ENCODE measurements at regions not wholly inside any gene's neighbourhood (a gene's known extent, or its start where the extent isn't known, plus 50 kb on each side); places are given as distances from the start of the nearest gene placed in this dataset.

- WGBS, 5 donors, result 85 to 93% (median 89%) methylated on average over 1 of the region's 1 CpG
- no peak overlapping the region for H3K4me3 ChIP-seq
- no peak for DNase-seq
- TF ChIP-seq POLR2AphosphoS5 (IDR thresholded peaks at IDR 0.05) (no peak), POLR2A (IDR thresholded peaks at IDR 0.05) (no peak)
- TF ChIP-seq, protein P1, sequence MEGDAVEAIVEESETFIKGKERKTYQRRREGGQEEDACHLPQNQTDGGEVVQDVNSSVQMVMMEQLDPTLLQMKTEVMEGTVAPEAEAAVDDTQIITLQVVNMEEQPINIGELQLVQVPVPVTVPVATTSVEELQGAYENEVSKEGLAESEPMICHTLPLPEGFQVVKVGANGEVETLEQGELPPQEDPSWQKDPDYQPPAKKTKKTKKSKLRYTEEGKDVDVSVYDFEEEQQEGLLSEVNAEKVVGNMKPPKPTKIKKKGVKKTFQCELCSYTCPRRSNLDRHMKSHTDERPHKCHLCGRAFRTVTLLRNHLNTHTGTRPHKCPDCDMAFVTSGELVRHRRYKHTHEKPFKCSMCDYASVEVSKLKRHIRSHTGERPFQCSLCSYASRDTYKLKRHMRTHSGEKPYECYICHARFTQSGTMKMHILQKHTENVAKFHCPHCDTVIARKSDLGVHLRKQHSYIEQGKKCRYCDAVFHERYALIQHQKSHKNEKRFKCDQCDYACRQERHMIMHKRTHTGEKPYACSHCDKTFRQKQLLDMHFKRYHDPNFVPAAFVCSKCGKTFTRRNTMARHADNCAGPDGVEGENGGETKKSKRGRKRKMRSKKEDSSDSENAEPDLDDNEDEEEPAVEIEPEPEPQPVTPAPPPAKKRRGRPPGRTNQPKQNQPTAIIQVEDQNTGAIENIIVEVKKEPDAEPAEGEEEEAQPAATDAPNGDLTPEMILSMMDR (IDR thresholded peaks at IDR 0.05 in 8 of 11, conservative IDR thresholded peaks at IDR 0.05 in 3 of 11), result no peak
- H3K27me3 ChIP-seq (replicated peaks in 1 of 7), result no peaks in the 10 kb centered on the region
- intact Hi-C loops (cut with DNase I; ENCODE audit: low total_unique reads), result no loop called here
- no peak overlapping the region for H3K27ac ChIP-seq
- H3K9me3 ChIP-seq, result peaks cover 0 to 7% (median 0%) of the 10 kb centered on the region in 8 donors
- no peaks in the 10 kb centered on the region for H3K36me3 ChIP-seq
- H3K4me1 ChIP-seq, result no peaks in the 10 kb centered on the region
Observed at GRCh38 chr11:38392176-38392575, 1794.1 kb upstream of the RAG2 start.

- DNase-seq, result no peak
- TF ChIP-seq, protein P1 (IDR thresholded peaks at IDR 0.05 in 8 of 11, conservative IDR thresholded peaks at IDR 0.05 in 3 of 11), result no peak
- TF ChIP-seq POLR2AphosphoS5 (IDR thresholded peaks at IDR 0.05), result no peak
- TF ChIP-seq POLR2A (IDR thresholded peaks at IDR 0.05), result no peak
- intact Hi-C loops (cut with DNase I; ENCODE audit: low total_unique reads), result no loop called here
- 78 to 92% (median 84%) methylated on average over 4 of the region's 4 CpGs for WGBS, 5 donors
- Histone ChIP-seq H3K4me3 (no peak overlapping the region), H3K4me1 (no peaks in the 10 kb centered on the region), H3K9me3 (peaks cover 0 to 18% (median 6%) of the 10 kb centered on the region in 8 donors), H3K27me3 (replicated peaks in 1 of 7) (no peaks in the 10 kb centered on the region), H3K27ac (no peak overlapping the region), H3K36me3 (no peaks in the 10 kb centered on the region)
Observed at GRCh38 chr11:38384568-38384967, 1786.5 kb upstream of the RAG2 start.

DNA sequence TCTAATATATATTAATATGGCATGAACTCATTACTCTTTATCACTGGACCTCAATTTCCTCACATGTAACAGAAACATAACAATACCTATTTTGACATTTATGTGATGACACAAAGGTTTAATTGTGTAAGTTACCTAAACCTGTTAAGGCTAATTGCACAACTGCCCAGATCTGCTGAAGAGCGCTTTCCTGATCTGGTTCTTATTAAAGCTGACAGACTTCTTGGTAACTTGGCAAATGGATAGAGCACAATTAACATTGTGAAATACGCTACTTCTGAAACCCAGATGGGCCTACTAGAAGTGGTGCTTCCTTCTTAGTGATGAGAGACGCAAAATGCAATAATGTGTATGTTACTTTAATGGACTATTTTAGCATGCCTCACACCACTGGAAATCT lies 1767.2 kb upstream of the RAG2 start:
- no peaks in the 10 kb centered on the region for H3K27me3 ChIP-seq (replicated peaks in 1 of 7)

GRCh38 chr11:38356255-38356654 lies 1758.2 kb upstream of the RAG2 start:
- intact Hi-C loops (cut with DNase I; ENCODE audit: low total_unique reads), result no loop called here
- H3K4me1 ChIP-seq, result no peaks in the 10 kb centered on the region
- no peak overlapping the region for H3K27ac ChIP-seq
- DNase-seq, result no peak
- H3K27me3 ChIP-seq (replicated peaks in 1 of 7), result no peaks in the 10 kb centered on the region
- 74 to 88% (median 78%) methylated on average over 2 of the region's 2 CpGs for WGBS, 5 donors
- peaks cover 0 to 56% (median 34%) of the 10 kb centered on the region in 8 donors for H3K9me3 ChIP-seq
- H3K36me3 ChIP-seq, result no peaks in the 10 kb centered on the region
- no peak overlapping the region for H3K4me3 ChIP-seq
- no peak for TF ChIP-seq POLR2A (IDR thresholded peaks at IDR 0.05)
- TF ChIP-seq, protein P1 (IDR thresholded peaks at IDR 0.05 in 8 of 11, conservative IDR thresholded peaks at IDR 0.05 in 3 of 11), result no peak
- no peak for TF ChIP-seq POLR2AphosphoS5 (IDR thresholded peaks at IDR 0.05)

More for the DNA sequence above, 1767.2 kb upstream of the RAG2 start:
- peaks cover 0 to 18% (median 0%) of the 10 kb centered on the region in 8 donors for H3K9me3 ChIP-seq
- TF ChIP-seq POLR2A (IDR thresholded peaks at IDR 0.05) (no peak), POLR2AphosphoS5 (IDR thresholded peaks at IDR 0.05) (no peak)
- TF ChIP-seq, protein P1 (IDR thresholded peaks at IDR 0.05 in 8 of 11, conservative IDR thresholded peaks at IDR 0.05 in 3 of 11), result no peak
- intact Hi-C loops (cut with DNase I; ENCODE audit: low total_unique reads), result no loop called here
- H3K27ac ChIP-seq, result no peak overlapping the region
- WGBS, 5 donors, result 79 to 91% (median 86%) methylated on average over 3 of the region's 3 CpGs
- no peaks in the 10 kb centered on the region for H3K4me1 ChIP-seq
- no peaks in the 10 kb centered on the region for H3K36me3 ChIP-seq
- DNase-seq, result no peak
- H3K4me3 ChIP-seq, result no peak overlapping the region

Data from spleen (tissue), 11 donors.